NCI-H510A treated with DMSO at 0.1 percent for 48 hours (cell line): ENCODE measurements at regions not wholly inside any gene's neighbourhood (a gene's known extent, or its start where the extent isn't known, plus 50 kb on each side); places are given as distances from the start of the nearest gene placed in this dataset.

ENCODE experiments used
- DNase-seq: peaks from one replicate; lab custom pipeline; 2025; lab: John Stamatoyannopoulos, UW

- no peak for DNase-seq
Measured at GRCh38 chr5:1706021-1706420, 93.6 kb downstream of the MRPL36 start.

GRCh38 chr5:1704676-1705075 is 95.0 kb downstream of the MRPL36 start:
- DNase-seq: no peak

GRCh38 chr5:1704266-1704665 is 95.4 kb downstream of the MRPL36 start:
- no peak for DNase-seq

DNA sequence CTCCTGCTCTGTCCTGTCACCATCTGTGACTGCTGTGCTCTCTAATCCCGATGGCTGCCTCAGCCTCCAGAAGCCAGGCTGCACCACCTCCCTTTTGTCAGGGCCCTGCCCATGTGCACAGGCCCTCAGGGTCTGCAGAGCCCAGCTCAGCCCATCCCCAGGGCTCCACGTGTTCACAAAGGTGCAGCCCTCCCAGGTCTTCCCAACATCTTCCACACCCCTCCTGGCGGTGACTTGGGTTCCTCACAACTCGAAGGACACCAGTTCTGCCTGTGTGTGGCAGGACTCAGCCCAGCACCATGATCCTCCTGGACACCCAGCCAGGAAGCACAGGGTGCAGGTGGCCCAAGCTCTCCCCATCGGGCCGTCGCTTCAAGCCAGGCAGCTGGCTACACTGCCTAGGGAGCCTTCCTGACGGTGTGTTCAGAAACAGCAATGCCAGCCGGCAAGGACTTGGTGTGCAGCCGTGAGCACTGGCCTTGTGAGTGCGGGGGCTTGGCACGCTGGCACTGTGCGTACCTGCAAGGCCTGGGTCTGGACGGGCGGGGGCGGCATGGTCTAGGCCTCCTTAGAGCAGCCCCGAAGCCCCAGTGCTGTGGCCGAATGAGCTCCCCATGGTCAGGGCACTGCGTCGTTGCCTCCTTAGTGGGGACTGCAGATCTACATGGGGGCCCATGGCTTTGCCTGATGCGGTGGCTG is 96.1 kb downstream of the MRPL36 start:
- no peak for DNase-seq

DNA sequence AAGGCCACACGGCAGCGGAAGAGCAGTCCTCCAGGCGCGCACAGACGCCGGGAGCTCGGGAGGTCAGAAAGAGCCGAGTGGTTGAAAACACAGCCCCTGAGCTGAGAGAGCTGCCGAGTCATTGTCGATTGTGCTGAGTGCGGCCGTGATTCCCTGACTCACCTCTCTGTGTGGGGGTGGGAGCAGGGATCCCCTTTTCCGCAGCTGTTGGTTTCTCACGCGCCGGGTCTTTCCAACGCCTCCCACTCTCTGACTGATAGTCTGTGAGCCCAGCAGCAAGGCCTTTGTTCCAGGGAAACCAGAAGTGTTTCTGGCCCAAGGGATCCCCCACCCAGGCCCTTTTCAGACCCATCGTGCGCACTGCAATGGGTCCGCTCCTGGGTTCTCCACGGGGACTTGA is 97.3 kb downstream of the MRPL36 start:
- DNase-seq: no peak

DNA sequence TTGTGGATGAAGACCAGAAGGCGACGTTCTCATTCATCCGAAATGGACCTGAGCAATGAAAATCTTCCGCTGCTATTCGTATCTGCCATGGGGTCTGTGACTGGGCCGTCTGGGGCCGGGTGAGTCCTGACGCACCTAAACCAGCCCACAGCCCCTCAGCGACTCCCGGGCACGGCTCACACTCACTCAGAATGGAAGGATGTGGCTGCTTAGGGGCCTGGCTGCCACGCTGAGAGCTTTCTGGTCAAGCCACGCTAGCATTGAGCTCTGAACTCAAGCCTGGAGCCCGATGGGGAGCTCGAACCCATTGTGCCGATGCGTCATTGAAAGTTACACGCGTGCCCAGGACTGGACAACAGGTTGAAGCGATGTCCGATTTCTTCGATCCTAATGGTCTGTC is 97.8 kb downstream of the MRPL36 start:
- no peak for DNase-seq

DNA sequence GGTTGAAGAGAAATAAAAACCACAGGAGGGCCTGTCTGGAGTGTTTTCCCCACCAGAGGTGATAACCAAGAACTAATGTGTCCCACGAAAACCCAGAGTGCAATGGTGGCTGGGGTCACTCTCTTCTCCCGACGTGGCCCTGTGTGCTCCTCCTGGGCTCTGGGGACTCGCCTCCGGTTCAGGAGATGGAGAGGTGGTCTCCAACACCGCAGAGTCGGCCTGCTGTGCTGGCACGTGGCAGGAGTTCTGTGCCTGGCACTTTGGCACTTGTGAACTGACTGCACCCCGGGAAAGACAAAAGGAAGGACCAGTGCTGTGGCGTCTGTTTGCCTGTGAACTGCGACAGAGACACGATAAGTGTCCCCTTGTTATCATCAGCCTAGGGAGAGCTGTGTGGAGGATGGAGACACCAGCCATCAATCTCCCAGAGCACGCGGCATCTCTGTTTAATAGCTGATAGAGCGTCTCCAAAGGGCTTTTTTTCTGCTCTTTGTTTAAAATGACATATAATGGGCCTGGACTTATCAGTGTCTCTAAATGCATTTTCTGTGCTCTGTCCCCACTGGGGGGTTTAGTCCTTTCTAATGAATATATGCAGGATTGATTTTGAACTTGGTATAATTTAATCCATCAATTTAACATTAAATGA is 98.3 kb downstream of the MRPL36 start:
- DNase-seq: no peak

DNA sequence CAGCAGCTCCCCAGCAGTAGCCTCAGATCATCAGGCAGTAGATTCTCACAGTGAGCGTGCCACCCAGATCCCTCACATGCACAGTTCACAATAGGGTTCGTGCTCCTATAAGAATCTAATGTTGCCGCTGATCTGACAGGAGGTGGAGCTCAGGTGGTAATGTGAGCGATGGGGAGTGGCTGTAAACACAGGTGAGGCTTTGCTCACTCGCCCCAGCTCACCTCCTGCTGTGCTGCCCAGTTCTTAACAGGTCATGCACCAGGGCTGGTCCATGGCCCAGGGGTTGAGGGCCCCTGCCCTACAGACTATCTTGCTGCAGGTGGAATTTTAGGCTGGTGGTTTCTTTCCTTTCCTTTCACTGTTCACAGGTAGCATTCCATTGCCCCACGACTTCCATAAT is 100.2 kb downstream of the MRPL36 start:
- no peak for DNase-seq

- DNase-seq: no peak
Measured at GRCh38 chr5:1698589-1699316, 100.9 kb downstream of the MRPL36 start.

DNA sequence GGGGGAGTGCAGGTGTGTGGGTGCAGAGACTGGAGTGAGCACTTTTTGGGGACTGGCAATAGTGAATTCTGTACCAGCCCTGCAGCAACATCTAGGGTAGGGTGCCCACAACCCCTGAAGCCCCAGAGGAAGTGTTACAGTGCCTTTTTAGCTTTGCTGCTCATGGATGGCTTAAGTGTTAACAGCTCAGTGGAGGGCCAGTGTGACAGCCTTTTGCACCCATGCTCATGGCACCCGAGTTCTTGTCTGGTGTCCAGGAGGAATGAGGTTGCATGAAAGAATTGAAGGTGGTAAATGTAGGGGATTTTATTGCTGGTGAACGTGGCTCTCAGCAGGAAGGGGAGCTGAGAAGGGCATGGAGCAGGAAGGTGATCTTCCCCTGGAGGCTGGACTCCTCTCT is 107.3 kb downstream of the MRPL36 start:
- DNase-seq: no peak

DNA sequence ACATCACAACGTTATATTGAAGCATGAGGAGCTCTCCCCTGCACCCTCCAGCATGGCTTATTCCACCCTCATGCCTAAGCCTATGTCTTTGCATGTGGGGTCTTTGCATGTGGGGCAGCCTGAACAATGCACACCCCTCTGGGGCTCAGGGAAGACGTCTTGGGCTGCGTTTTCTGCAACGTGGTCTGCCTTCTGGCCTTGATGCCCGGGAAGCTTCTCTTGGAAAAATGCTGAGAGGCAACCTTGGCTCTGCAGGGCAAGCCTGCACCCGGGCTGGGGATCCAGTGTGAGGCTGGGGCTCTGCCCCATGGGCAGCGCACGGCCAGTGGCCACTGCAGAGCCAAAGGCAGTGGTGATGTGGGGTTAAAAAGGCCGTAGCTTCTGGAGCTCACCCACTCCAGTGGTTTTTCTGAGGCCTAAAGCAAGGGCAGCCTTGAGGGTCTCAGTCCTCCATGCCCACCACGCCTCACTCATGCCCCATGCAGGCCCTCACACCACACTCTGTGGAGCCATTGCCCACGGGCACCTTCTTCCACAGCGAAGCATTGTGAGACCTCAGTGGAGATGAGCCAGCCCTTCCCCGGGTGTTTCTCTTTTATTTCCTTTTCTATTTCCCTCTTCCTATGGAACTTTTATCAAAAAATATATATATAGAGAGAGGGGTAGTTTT is 112.2 kb downstream of the MRPL36 start:
- DNase-seq: no peak

DNA sequence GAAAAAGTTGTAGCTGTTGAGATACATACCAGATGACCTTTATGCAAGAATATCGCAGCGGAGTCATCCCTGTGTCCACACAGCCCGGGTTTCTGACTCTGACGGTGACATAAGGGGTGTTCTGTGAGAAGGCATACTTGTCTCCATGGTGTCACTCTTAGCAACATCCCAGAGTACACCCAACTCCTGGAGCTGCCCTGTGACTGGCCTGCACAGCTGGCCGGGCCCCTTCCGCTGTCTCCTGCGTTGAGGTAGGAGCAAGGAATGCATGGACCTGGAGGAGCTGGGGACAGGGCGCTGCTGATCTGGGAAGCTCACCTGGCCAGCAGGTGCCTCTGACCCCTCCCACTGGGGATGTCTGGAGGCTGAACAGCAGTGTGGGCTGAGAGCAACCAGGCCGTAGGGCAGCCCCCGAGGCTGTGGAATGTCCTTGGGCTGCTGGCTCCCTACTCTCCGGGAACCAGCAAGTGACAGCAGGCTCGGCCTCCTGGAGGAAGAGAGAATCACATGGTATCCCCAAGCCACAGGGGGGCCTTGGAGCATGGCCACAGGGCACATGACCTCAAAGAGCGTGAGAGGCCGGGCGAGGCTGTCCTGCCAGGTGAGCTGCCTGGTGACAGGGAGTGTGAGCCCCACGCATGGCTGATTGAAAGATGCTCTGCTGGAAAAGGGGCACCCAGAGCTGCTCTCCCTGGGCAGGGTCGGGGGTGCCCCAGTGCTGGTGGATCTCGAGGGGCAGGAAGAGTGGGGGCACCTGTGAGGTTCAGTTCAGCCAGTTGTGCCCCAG is 113.4 kb downstream of the MRPL36 start:
- no peak for DNase-seq

DNA sequence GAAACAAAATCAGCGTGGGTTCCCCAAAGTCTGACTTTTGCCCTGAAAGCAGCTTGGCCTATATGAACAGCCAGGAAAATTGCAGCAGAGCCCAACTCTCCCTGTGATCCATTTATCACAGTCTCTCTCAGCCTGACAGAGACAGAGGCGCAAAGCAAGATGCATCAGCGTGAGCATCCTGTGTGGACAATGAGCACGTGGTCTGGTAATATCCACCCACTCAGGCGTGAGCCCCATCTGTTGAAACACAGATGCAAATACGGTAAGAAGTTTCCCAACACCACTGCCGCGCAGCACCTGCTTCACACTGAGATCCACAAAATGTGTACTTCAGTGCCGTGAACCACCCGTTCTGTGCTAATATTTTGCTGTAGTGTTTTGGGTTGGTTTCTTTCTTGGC is 114.6 kb downstream of the MRPL36 start:
- no peak for DNase-seq

GRCh38 chr5:1681955-1682354 is 117.7 kb downstream of the MRPL36 start:
- no peak for DNase-seq

- DNase-seq: no peak
Measured at GRCh38 chr5:1673042-1673677, 126.5 kb downstream of the MRPL36 start.

DNA sequence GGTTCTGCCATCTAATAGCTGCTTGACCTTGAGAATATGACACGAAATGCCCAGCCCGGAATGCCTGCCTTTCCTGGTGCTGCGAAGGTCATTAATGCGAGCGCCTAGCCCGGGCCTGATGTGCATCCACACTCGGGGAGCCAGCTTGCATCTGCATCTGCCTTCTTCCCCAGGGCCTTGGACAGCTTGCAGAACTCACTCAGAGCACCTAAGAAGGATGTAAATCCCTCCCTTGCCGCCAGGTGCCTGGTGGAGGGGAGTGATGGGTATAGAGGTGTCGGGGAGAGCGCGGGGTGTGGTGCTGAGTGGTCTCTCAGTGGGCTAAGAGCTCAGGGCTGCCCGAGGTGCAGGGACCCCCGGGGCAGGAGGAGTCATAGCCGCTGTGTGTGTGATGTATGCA is 127.2 kb downstream of the MRPL36 start:
- DNase-seq: no peak

DNA sequence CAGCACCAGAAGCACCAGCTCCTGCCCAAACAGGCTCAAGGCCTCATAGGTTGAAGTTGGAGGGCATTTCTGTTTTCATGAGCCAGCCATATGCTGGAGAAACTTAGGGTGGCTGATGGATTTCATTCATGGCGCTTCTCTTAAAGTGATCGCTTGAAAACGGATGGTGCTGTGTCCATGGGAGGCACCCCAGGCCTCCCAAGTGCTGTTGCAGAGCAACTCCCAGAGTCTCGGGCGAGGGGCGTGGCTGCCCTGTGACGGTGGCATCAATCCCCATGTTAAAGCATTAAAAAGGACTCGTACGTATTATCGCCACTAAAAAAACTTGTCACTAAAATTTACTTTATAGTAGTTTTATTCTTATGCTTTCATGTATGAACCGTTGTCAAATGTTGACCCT is 128.3 kb downstream of the MRPL36 start:
- no peak for DNase-seq

DNA sequence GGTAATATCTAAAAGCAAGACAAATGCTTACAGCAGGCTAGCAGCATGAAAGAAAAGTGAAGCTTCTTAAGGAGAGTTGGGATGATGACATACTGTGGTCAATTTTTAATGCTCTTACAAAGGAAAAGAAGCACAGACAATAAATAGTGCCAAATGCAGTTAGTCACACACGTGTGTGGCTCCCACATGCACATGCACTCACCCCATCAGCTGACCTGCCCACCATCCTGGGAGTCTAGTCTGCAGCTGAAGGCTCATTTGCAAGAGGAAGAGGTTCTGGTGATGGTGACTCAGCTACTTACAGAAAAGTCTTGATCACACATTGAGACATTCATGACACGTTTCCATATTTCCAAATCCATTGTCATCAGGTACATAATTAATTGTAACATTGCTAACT is 129.3 kb downstream of the MRPL36 start:
- DNase-seq: no peak

DNA sequence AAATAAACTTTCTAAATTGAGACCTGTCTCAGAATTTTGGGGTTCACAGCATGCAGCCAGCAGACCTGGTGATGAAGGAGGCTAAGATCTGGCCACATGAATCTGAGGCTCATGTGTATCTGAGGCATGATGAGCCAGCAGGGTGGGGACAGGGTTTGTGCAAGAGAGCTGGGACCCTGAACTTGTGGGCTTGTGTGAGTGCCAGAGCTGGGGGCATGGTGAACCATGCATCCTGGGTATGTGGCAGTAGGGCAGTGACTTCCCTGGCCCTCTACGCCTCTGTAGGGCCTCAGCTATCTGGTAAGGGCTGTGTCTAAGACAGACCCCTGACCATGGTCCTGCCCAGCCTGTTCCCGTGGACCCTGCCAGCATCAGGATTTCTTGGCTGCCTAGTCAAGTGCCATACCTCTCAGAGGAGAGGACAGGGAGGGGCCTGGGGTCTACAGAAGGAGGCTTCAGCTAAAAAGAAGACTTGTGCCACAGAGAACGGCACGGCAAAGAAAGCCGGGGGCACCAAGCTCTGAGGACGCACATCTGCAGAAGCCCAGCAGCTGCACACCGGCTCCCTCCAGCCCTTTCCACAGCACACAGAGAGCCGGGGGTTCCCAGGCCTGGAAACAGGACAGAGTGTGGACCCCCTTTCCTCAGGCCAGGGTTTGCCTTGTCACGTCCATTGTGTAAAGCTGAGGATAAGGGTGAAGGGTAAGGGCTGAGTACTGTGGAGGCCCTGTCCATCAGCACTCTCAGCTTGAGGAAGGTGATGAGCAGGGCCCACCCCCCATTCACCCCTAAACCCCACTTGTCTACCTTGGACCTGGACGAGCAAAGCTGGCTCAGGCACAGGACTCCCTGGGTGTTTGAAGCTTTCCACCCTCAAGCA is 130.1 kb downstream of the MRPL36 start:
- no peak for DNase-seq

DNA sequence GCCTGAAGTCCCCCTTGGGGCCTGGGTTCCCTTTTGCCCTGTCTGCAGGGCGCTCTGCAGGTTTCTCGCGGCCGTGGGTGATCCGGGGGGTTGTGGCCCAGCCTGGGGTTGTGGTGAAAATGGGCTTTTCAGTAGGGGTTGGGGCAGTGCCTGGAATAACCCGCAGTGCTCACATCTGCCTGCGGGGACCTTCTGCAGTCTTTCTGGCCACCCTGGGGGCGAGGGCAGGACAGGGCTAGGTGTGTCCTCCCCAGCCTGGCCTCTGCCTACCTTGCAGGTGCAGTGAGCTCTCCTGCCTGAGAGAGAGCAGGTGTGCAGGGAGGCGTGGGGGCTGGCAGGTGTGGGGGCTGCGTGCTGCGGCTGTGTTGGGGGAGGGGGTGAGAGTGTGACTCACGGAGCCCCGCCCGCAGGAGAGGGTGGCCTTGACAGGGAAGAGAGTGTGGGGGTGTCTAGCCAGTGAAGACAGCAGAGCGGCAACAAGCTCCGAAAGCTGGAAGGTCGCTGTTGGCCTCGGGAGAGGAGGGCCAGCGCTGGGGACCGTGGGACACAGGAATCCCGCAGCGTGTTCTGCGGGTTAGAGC is 131.4 kb downstream of the MRPL36 start:
- DNase-seq: no peak
